Trophoblast cell (in vitro differentiated cells and primary cell): ENCODE measurements at regions not wholly inside any gene's neighbourhood (a gene's known extent, or its start where the extent isn't known, plus 50 kb on each side); places are given as distances from the start of the nearest gene placed in this dataset.
"Not testable (repeated sequence)": the region's sequence is repeated elsewhere in the genome, so short reads cannot be mapped to it uniquely, and the experiment has no call there.

Experiments used
- DNase-seq, 2 donors: peaks; one replicate each; pipeline ENCODE4 v3.0.0-alpha.2; 2016
- H2AFZ ChIP-seq: 2 replicates; pipeline ENCODE4 v1.6.1; 2013; ENCODE audit warnings: low read length, moderate library complexity, mild to moderate bottlenecking; ENCODE audit not compliant: insufficient read depth, poor library complexity
- H2AK5ac ChIP-seq: 2 replicates; pipeline ENCODE4 v1.6.1; 2013; ENCODE audit warnings: mild to moderate bottlenecking, low read length
- H2BK120ac ChIP-seq: 2 replicates; pipeline ENCODE4 v1.6.1; 2013; ENCODE audit warnings: low read length, mild to moderate bottlenecking, moderate library complexity; ENCODE audit not compliant: insufficient read depth, poor library complexity
- H2BK12ac ChIP-seq: 2 replicates; pipeline ENCODE4 v1.6.1; 2013; ENCODE audit warnings: mild to moderate bottlenecking, low read length, moderate library complexity
- H2BK5ac ChIP-seq: 2 replicates; pipeline ENCODE4 v1.6.1; 2013; ENCODE audit warnings: low read length, low read depth, moderate library complexity, mild to moderate bottlenecking; ENCODE audit not compliant: poor library complexity
- H3K14ac ChIP-seq: 2 replicates; pipeline ENCODE4 v1.6.1; 2013; ENCODE audit warnings: mild to moderate bottlenecking, low read length
- H3K18ac ChIP-seq: 2 replicates; pipeline ENCODE4 v1.6.1; 2013; ENCODE audit warnings: mild to moderate bottlenecking, low read length
- H3K23ac ChIP-seq: 2 replicates; pipeline ENCODE4 v1.6.1; 2013; ENCODE audit warnings: low read length
- H3K27ac ChIP-seq: 2 replicates; pipeline ENCODE4 v1.5.1; 2013; ENCODE audit warnings: low read depth, mild to moderate bottlenecking, inconsistent platforms, low read length, moderate library complexity
- H3K27me3 ChIP-seq: 2 replicates; pipeline ENCODE4 v1.6.1; 2013; ENCODE audit warnings: inconsistent platforms, mild to moderate bottlenecking, low read length, moderate library complexity; ENCODE audit not compliant: insufficient read depth
- H3K36me3 ChIP-seq, 2 experiments: 1 replicate in 1 of 2; 2 replicates in 1 of 2; pipeline ENCODE4 v1.6.1; 2013; ENCODE audit warnings: low read length in 2 of 2, mild to moderate bottlenecking in 2 of 2, moderate library complexity in 1 of 2; ENCODE audit not compliant: insufficient read depth in 2 of 2, control insufficient read depth in 1 of 2
- H3K4ac ChIP-seq: 2 replicates; pipeline ENCODE4 v1.6.1; 2013; ENCODE audit warnings: low read depth, mild to moderate bottlenecking, low read length, moderate library complexity
- H3K4me1 ChIP-seq, 2 experiments: 1 replicate in 1 of 2; 2 replicates in 1 of 2; pipeline ENCODE4 v1.6.1; 2013; ENCODE audit warnings: low read length in 2 of 2, mild to moderate bottlenecking in 2 of 2, moderate library complexity in 1 of 2; ENCODE audit not compliant: insufficient read depth in 2 of 2, control insufficient read depth in 1 of 2
- H3K4me2 ChIP-seq: 2 replicates; pipeline ENCODE4 v1.6.1; 2013; ENCODE audit warnings: inconsistent platforms, mild to moderate bottlenecking, low read length, moderate library complexity
- H3K4me3 ChIP-seq: 2 replicates; pipeline ENCODE4 v1.5.1; 2013; ENCODE audit warnings: mild to moderate bottlenecking, low read depth, low read length, inconsistent platforms
- H3K79me1 ChIP-seq: one replicate; pipeline ENCODE4 v1.6.1; 2013; ENCODE audit warnings: low read length
- H3K79me2 ChIP-seq: 2 replicates; pipeline ENCODE4 v1.6.1; 2013; ENCODE audit warnings: low read length, mild to moderate bottlenecking; ENCODE audit not compliant: control insufficient read depth, insufficient read depth, poor library complexity
- H3K9ac ChIP-seq: 2 replicates; pipeline ENCODE4 v1.6.1; 2013; ENCODE audit warnings: mild to moderate bottlenecking, low read length
- H3K9me3 ChIP-seq: 2 replicates; pipeline ENCODE4 v1.6.1; 2013; ENCODE audit warnings: low read depth, mild to moderate bottlenecking, control low read depth, inconsistent platforms, low read length; ENCODE audit not compliant: insufficient read depth
- H4K12ac ChIP-seq: 2 replicates; pipeline ENCODE4 v1.6.1; 2013; ENCODE audit warnings: low read depth, mild to moderate bottlenecking, low read length, moderate library complexity
- H4K8ac ChIP-seq: 2 replicates; pipeline ENCODE4 v1.6.1; 2013; ENCODE audit warnings: low read depth, mild to moderate bottlenecking, low read length, moderate library complexity
- H4K91ac ChIP-seq: one replicate; pipeline ENCODE4 v1.6.1; 2013; ENCODE audit warnings: low read depth, mild to moderate bottlenecking, low read length, moderate library complexity
- WGBS: extraction: QIAGEN DNeasy Blood & Tissue Kit; methylation state at CpG from one replicate; pipeline ENCODE4 v1.1.7; 2013; ENCODE audit warnings: missing lambda C conversion rate; ENCODE audit not compliant: insufficient read length, insufficient coverage; ENCODE audit errors: extremely low coverage; 5-methylcytosine and 5-hydroxymethylcytosine counted together

DNA sequence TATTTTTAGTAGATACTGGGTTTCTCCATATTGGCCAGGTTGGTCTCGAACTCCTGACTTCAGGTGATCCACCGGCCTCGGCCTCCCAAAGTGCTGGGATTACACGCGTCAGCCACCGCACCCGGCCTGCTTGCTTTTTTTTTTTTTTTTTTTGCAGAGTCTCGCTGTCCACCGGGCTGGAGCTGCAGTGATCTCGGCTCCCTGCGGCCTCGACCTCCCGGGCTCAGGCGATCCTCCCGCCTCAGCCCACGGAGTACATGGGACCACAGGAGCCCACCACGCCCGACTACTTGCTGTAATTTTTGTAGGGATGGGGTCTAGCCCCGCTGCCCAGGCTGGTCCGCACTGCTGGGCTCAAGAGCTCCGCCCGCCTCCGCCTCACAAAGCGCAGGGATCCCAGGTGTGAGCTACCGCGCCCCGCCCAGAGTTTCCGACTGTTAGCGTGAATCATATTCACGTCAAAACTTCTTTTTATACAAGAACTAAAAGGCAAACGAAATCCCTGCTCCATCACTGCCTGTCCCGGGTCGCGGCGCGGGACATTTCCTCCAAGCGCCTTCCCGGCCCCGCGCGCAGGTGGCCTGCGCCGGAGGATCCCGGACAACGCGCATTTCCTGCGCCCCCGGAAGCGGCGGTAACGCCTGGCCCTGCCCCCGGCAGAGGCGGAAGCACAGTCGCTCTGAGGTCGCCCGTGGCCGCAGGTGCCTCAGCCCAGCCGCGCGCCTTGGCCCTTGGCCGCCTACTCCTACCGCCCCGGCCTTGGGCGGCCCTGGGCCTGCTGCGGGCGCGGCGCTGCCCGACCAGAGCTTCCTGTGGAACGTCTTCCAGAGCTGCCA, 50.9 kb upstream of the APOD start:
- peak overlapping the region; percentile 67 for H3K4me3 ChIP-seq
- not testable (repeated sequence) for H3K9ac ChIP-seq, H3K9me3 ChIP-seq, H3K79me2 ChIP-seq, H2AK5ac ChIP-seq, H3K18ac ChIP-seq, H4K8ac ChIP-seq, H3K27me3 ChIP-seq, H3K36me3 ChIP-seq, H2AFZ ChIP-seq, H3K27ac ChIP-seq, H2BK12ac ChIP-seq, H3K4me1 ChIP-seq, H2BK120ac ChIP-seq, H2BK5ac ChIP-seq, H3K79me1 ChIP-seq, H3K14ac ChIP-seq, DNase-seq, H3K23ac ChIP-seq, H3K4ac ChIP-seq
- H4K12ac ChIP-seq: peak overlapping the region; percentile 75
- no CpG with 5 or more reads among the region's 70 CpGs for WGBS
- H4K91ac ChIP-seq: peak overlapping the region; percentile 37
- H3K4me2 ChIP-seq: peak overlapping the region; percentile 60
